Upper lobe of left lung (tissue), 4 donors: ENCODE measurements at regions not wholly inside any gene's neighbourhood (a gene's known extent, or its start where the extent isn't known, plus 50 kb on each side); places are given as distances from the start of the nearest gene placed in this dataset.

Experiments
- EP300 ChIP-seq, 4 donors: sonication (generic); formaldehyde crosslinking; IDR thresholded peaks; one replicate each; pipeline ENCODE4 v1.5.1; 2017; ENCODE audit warnings: antibody characterized with exemption in 4 of 4, control low read depth in 2 of 4
- POLR2AphosphoS5 ChIP-seq, 2 donors: sonication (generic); formaldehyde crosslinking; IDR thresholded peaks; one replicate each; pipeline ENCODE4 v1.5.1; 2017; ENCODE audit warnings: antibody characterized with exemption in 2 of 2
- TF ChIP-seq, protein P1 (sequence below), 6 experiments: fragments of 450-650 bp in 4 of 6; fragments of 200-600 bp in 2 of 6; sonication (generic) in 2 of 6; IDR thresholded peaks; one replicate each; pipeline ENCODE4 v1.5.1; 2016 to 2019; ENCODE audit warnings: antibody characterized with exemption in 6 of 6

DNA sequence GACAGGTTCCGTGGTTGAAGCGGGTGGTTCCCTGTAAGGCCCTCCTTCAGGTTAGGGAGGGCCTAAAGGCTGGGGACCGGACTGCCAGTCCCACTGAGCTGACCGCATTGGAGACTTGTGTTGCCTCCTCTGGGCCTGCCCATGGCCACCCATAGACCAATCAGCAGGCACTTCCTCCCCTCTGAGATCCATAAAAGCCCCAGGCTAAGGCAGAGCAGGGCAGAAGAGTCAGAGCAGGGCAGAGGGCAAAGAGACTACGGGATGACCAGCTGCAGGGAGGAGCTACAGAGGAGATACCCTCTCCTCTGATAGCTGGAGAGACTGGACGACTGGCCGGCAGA lies 537.4 kb downstream of the TENT5A start:
- TF ChIP-seq, protein P1, sequence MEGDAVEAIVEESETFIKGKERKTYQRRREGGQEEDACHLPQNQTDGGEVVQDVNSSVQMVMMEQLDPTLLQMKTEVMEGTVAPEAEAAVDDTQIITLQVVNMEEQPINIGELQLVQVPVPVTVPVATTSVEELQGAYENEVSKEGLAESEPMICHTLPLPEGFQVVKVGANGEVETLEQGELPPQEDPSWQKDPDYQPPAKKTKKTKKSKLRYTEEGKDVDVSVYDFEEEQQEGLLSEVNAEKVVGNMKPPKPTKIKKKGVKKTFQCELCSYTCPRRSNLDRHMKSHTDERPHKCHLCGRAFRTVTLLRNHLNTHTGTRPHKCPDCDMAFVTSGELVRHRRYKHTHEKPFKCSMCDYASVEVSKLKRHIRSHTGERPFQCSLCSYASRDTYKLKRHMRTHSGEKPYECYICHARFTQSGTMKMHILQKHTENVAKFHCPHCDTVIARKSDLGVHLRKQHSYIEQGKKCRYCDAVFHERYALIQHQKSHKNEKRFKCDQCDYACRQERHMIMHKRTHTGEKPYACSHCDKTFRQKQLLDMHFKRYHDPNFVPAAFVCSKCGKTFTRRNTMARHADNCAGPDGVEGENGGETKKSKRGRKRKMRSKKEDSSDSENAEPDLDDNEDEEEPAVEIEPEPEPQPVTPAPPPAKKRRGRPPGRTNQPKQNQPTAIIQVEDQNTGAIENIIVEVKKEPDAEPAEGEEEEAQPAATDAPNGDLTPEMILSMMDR (IDR thresholded peaks at IDR 0.05), result no peak
- TF ChIP-seq EP300 (IDR thresholded peaks at IDR 0.05) (no peak), POLR2AphosphoS5 (IDR thresholded peaks at IDR 0.05) (no peak)
